ENCODE measurements at regions not wholly inside any gene's neighbourhood (a gene's known extent, or its start where the extent isn't known, plus 50 kb on each side); places are given as distances from the start of the nearest gene placed in this dataset.

- FAIRE-seq (no peak), ATAC-seq (no peak), DNase-seq (ENCODE audit: low spot score) (no peak)
- H4K20me1 ChIP-seq (ENCODE audit: insufficient read depth, low read length): no peaks in the 10 kb centered on the region
- H3K27ac ChIP-seq (ENCODE audit: extremely low read length, insufficient read depth, low read length): no peak overlapping the region
- H3K9me3 ChIP-seq (ENCODE audit: low read length): no peaks in the 10 kb centered on the region
- H3K4me2 ChIP-seq (ENCODE audit: low read depth, low read length): no peak overlapping the region
- 12% methylated on average over 8 of the region's 8 CpGs for WGBS (ENCODE audit: low lambda C conversion rate)
- no peaks in the 10 kb centered on the region for H3K36me3 ChIP-seq (replicated peaks in 1 of 2; ENCODE audit: control insufficient read depth in 1 of 2, insufficient read depth in 2 of 2, low read length in 2 of 2)
- ChIA-PET CTCF (ENCODE audit: low intra/inter-chr PET ratio, low total read pairs) (no interaction called here), POLR2A (no interaction called here)
- no TSS peak for BruUV-seq (replicated peaks)
- H3K79me2 ChIP-seq (ENCODE audit: insufficient read depth, low read length): no peaks in the 10 kb centered on the region
- H2AFZ ChIP-seq (ENCODE audit: low read length): no peak overlapping the region
- no peak overlapping the region for H3K4me3 ChIP-seq (replicated peaks in 1 of 3; ENCODE audit: insufficient read depth in 1 of 3, low read depth in 2 of 3, low read length in 3 of 3)
- in situ Hi-C loops (cut with HindIII; ENCODE audit: extremely low pct_ligation_motif_present, low pct_unique_long_range_greater_than_20kb) (no loop called here), intact Hi-C loops (cut with micrococcal nuclease; ENCODE audit: unreplicated experiment) (no loop called here)
- no peak overlapping the region for H3K9ac ChIP-seq (ENCODE audit: insufficient read depth, low read depth, low read length)
- H3K27me3 ChIP-seq (ENCODE audit: control insufficient read depth in 1 of 2, insufficient read depth in 2 of 2, low read length in 2 of 2): peaks cover 0 to 26% of the 10 kb centered on the region in 2 experiments; a peak in 3 of 5 replicates
- no peaks in the 10 kb centered on the region for H3K4me1 ChIP-seq (ENCODE audit: insufficient read depth, low read length)
- TF ChIP-seq ELF3 (CRISPR knock-in tag; IDR thresholded peaks at IDR 0.05): no peak
- TF ChIP-seq ZNF12 (CRISPR knock-in tag; IDR thresholded peaks at IDR 0.05): no peak
- no peak for TF ChIP-seq ERF (CRISPR knock-in tag; IDR thresholded peaks at IDR 0.05)
- no peak for TF ChIP-seq CENPBD1 (CRISPR knock-in tag; IDR thresholded peaks at IDR 0.05; ENCODE audit: borderline replicate concordance, low read depth)
- no peak for TF ChIP-seq CREBL2 (CRISPR knock-in tag; IDR thresholded peaks at IDR 0.05; ENCODE audit: borderline replicate concordance)
- TF ChIP-seq GABPB1 (CRISPR knock-in tag; IDR thresholded peaks at IDR 0.05): no peak
- no peak for TF ChIP-seq MTF1 (CRISPR knock-in tag; IDR thresholded peaks at IDR 0.05)
- TF ChIP-seq ZGPAT (CRISPR knock-in tag; IDR thresholded peaks at IDR 0.05): no peak
- no peak for TF ChIP-seq ZNF558 (CRISPR knock-in tag; IDR thresholded peaks at IDR 0.05; ENCODE audit: borderline replicate concordance)
- TF ChIP-seq AKNA (CRISPR knock-in tag; IDR thresholded peaks at IDR 0.05; ENCODE audit: borderline replicate concordance): no peak
- no peak for TF ChIP-seq ZBTB43 (CRISPR knock-in tag; conservative IDR thresholded peaks at IDR 0.05)
- TF ChIP-seq U2AF2 (IDR thresholded peaks at IDR 0.05; ENCODE audit: low read depth, low read length): no peak
- no peak for TF ChIP-seq ZNF790 (CRISPR knock-in tag; IDR thresholded peaks at IDR 0.05; ENCODE audit: borderline replicate concordance)
- no peak for TF ChIP-seq E2F1 (CRISPR knock-in tag; IDR thresholded peaks at IDR 0.05)
These were observed 165.0 kb downstream of the RCN1 start for GRCh38 chr11:32255841-32256240.
